Hematopoietic multipotent progenitor cell treated with erythropoietin and hydrocortisone succinate and interleukin-3 and kit ligand, for 8 days (in vitro differentiated cells): ENCODE measurements at regions not wholly inside any gene's neighbourhood (a gene's known extent, or its start where the extent isn't known, plus 50 kb on each side); places are given as distances from the start of the nearest gene placed in this dataset.

Source experiments
- DNase-seq: peaks from one replicate; pipeline ENCODE4 v3.0.0-alpha.2; 2015

DNA sequence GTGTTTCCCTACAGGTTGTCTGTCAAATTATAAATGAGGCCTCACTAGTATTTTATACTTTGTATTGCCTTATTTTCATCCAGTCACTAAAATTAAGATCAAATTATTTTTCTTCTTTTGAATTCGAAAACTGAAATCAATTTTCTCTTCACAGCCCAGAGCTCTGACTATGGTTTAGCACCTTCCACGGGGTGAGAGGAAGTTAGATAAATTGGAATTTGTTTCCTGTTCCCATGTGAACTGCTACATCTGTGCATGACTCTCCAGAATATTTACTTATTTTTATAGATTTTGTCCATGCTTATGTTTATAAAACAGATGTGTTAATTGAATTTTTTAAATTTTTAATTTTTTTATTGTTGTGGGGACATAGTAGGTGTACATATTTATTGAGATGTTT lies 656.5 kb downstream of the IRS1 start:
- DNase-seq: no peak

DNA sequence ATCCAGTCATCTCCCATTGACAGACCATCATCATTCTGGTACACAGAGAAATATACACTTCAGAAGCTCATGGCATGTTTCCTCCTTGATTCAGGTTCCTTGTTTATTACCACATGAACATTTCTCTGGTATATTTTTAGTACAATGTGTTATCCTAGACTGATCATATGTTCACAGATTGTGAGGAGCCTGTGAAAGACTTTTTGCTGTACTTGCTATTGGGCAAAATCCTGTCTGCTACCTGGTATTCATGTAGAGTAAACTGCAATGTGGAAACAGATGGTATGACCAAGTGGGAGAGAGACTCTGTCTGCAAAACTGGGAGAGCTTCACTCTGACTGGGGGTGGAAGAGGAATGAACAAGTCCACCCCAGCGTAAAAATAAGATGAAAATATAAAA lies 657.2 kb downstream of the IRS1 start:
- no peak for DNase-seq

DNA sequence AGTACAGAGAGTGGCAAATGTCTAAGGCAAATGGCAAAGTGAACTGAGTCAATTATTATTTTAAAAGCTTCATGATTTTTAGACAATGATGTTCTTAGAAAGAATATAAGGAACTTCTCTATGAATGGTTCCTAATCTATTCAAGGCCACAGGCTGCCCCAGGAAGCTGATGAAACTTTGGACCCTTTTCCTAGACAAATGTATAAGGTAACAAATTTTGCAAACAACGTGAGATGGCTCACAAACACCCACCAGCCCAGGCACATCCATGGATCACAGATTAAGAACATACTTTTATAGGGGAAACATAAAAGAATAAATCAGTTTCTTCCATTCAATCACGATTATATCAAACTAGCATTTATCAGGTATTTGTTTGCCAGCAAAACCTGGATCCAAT lies 659.0 kb downstream of the IRS1 start:
- DNase-seq: no peak

DNA sequence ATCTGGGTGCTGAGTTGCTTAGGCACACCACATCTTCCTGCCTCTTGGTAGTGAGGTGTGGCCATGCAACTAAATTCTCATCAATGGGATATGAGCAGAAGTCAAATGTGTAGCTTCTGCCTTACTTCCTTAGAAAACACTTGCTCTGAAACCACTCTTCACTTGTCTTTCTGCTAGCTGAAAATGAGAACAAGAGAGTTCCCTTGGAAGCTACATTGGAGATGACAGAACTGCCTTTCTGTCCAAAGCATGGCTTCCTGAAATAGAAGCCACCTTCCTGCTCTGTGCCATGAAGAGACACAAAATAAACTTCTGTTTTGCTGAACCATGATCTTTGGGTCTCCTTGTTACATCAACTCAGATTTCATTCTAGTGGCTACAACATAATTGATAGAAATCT lies 659.9 kb downstream of the IRS1 start:
- no peak for DNase-seq

DNA sequence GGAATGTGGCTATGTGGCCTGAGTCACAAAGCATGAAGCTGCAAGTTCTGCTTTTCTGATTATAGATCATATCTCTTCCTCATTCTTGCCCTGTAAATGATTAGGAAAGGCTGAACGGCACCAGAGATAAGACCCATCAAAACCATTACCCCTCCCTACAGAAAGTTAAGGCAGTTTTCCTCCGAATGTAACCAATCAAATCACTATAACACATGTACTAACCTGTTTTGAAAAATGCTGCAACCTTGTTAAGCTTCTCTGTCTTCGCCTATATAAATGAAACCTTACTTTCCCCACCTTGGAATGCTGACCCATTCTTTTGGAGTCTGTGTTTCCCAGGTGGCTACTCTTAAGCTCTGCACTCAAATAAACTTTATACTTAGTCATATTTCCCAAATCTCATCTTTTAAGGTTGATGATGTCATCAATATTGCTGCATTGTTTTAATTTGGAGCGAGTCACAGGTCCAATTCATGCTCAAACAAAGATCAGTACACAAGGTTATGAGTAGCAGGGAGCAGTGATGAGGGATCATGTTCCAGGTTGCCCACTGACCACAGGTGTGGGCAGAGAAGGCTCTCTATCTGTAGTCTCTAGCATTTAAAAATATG lies 662.3 kb downstream of the IRS1 start:
- peak; percentile 27 for DNase-seq

DNA sequence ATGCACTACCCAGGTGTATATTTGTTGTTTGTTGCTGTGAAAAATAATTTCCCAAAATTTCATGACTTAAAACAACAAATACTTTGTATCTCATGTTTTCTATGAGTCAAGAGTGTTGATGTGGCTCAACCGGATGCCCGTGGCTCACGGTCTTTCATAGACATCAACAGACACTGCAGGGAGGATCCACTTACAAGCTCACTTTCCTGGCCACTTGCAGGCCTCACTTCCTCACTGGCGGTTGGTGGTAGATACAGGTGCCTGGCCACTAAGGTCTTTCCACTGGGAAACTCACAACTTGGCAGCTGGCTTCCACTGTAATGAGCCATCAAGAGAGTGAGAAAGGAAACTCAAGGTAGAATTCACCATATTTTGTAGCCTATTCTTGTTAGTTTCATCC lies 662.9 kb downstream of the IRS1 start:
- peak; percentile 10 for DNase-seq

DNA sequence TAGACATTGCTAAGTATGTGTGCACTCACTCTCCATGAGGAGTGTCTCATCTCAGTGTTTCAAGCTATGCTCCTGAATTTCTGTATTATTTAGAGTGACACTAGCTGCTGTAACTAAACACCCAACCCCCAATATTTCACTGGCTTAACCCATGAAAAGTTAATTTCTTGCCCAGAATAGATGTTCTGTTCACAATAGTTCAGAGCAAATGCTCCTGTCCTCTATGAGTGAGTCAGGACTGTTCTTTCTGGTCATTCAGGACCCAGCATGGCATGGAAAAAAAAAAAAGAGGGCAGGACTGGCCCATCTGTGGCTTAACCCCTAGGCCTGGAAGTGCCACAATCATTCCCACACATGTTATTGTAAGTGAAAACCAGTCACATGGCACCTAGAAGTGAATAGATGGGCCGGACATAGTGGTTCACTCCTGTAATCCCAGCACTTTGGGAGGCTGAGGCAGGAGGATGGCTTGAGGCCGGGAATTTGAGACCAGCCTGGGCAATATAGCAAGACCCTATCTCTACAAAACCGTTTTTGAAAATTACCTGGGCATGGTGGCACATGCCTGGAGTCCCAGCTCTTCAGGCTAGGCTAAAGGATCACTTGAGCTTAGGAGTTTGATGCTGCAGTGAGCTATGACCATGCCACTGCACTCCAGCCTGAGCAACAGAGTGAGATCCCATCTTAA lies 663.6 kb downstream of the IRS1 start:
- no peak for DNase-seq

DNA sequence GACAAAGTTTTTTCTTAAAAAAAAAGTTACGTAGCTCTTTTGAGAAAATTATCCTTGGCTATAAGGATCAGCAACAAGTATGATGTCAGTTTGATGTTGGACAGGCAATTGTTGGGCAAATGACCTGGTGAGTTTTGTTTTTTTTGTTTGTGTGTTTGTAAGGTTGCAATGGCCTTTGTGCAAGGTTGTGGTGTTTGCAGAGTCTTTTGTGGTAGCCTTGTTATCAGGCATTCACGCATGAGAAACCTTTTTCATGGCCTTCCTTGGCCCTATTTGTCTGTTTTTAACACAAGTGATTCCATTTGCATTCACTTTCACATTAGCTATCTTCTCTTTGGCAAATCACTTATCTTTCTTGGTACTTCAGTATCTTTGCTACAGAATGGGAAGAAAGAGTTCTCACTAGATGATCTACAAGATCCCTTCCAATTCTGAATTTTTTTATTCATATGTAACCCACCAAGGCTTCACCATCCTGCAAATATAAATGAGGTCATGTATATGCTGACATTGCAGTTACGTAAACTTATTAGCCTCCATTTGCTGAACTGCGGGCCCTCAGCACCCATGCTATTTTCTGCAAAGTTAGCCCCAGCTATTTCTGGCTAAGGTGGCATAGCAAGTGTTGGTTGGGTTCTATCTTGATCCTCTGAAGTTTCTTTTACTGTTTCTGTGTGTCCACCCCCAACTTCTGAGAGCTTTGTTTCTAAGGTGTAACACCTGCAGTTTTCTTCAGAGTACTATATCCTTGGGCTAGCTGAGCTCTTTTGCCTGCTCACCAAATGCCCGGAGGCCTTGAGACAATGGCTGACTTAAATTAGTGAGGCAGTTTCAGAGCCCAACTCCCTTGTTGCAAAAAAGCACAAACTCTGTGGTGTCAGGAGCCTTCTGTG lies 667.1 kb downstream of the IRS1 start:
- DNase-seq: no peak

DNA sequence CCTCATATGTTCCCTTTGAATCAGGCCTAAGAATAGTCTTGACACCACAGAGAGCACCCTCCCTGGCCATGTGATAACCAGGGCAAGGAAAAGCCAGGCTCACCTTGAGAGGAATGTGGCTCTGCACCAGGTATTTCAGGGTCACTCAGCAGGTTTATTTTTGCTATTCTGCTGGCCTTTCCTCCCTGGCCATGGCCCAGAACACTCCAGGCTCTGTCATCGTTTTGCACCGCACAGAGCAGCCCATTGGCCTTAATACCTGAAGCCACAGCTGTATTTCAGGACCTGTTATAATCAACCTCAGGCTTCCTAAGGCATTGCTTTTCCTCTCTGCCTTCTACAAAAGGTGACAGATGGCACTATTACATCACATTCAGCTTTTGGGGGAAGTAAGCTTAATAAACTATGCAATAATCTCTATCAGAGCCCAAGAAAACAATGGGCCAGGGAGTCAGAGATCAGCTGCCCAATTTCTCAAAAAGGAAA lies 668.3 kb downstream of the IRS1 start:
- no peak for DNase-seq

DNA sequence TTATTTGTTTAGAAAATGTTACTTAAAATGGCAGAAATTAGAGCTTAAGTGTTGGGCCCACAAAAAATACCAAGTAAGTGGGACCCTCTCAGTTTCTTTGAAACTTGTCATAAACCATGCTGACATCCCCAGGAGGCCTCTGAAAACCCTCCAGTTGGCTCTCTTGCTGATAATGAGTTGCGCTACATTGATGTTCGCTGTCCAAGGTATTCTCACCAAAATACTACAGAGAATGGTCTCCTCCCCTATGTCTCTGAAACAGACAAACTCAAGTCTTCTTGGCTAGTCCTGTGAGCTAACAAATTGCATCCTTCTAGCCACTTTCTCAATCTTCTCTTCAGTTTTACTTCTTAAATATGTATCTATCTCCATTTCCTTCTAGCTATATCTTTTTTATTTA lies 669.4 kb downstream of the IRS1 start:
- DNase-seq: no peak

DNA sequence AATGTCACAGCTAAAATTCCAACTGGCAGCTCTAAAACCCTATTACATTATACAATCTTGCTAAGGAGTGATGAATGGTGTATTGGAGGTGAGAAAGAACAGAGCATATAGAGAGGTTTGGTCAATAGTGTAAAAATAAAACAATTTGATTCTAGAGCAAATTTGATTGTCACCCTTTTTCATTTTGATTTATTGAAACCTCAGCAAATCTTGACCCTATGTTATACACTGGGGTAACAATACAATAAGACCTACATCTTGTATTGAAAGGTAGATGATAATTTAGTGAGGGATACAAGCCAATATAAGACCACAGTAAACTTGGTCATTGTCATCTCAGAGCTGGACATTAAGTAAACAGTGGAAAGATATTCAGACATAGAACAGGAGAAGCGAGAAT lies 671.9 kb downstream of the IRS1 start:
- DNase-seq: no peak

DNA sequence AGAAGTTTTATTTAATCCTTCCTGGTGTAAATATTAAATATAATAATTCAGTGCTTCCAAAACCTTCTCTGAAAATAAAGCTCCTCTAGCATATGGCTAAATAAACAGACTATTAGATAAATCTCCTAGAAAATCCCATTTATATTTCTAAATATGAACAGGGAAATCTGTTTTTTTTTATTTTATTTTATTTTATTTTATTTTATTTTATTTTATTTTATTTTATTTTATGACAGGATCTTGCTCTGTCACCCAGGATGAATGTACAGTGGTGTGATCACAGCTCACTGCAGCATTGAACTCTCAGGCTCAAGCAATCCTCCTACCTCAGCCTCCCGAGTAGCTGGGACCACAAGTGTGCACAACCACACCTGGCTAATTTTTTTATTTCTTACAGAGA lies 673.5 kb downstream of the IRS1 start:
- no peak for DNase-seq

DNA sequence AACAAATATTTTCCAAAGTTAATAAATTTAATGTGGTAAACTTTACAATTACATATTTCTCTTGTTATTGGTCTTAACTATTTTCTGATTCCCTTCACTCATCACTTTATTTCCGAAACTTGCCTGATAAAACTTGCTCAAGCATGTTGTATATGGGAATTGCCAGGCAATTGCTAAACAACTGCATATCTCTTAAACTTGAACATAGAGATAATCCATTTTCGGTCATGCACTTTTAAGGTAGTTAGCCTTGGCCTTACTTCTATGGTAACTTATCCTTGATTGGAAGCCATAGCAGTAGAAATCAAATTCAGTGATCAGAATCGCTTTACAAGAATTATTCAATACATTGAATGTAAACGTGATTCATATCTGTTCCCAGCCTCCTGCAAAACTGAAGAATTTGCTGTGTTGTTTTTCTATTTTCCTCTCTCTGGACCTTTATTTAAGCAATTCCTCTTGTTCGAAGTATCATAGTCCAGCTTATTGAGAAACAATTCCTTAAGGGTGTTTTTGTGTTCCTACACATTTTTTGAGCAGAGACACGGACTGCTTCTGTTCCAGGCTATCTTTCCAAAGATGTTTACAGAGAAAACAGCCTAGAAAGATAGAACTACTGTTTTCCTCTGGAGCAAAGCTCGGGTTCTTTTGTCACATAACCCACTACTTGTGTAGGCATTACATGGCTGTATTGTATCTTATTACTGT lies 674.3 kb downstream of the IRS1 start:
- DNase-seq: no peak

DNA sequence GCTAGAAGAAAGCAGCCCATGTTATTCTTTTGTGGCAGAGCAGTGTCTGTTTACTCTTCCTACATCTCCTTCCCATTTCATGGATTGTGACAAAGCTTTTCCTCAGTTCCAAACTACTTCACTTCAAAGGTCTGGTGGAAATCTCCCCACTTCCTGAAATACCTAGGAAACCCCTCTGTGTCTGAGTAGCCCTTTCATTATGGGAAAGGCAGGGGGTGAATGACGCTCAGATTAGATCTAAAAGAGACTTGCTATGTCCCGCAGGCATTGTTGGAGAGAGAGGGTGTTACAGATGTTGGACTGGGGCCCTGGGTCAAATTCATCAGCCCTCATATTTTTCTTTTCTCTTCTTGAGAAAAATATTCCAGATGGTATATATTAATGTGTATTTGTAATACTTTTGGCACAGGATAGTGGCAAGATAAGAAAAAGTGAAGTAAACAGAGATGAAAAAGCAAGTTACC lies 675.0 kb downstream of the IRS1 start:
- DNase-seq: no peak

DNA sequence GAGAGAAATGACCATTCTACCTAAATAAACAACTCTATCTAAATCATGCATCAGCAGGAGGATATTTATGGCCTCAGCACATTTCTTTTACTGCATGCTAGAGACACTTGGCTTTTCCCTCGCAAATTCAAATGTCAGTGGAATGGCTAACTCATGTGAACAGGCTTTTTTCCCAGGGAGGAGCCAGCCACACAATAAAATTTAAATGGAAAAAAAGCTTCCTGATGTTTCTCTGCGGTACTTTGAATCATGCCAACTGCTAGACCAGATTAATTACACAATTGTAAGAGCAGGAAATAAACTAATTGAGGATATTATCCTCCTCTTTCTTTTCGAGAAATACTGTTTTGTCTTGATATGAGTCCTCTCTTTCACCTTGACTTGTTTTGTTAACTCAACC lies 676.3 kb downstream of the IRS1 start:
- DNase-seq: no peak

DNA sequence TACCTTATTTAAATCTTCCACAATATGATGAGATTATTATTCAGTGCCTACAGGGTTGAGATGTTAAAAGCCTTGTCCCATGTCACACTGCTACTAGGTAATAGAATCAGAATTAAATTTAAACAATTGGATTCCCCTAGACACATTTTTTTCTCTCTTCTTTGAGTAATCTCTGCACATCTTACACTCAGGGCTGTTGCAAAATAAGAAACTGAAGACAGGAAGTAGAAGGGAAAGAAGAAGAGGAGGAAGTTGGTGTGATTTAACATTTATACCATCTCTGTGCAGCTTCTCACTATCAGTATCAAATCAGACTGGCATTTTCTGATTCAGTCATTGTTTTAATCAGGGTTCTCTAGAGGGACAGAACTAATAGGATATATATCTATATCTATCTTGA lies 677.6 kb downstream of the IRS1 start:
- no peak for DNase-seq

DNA sequence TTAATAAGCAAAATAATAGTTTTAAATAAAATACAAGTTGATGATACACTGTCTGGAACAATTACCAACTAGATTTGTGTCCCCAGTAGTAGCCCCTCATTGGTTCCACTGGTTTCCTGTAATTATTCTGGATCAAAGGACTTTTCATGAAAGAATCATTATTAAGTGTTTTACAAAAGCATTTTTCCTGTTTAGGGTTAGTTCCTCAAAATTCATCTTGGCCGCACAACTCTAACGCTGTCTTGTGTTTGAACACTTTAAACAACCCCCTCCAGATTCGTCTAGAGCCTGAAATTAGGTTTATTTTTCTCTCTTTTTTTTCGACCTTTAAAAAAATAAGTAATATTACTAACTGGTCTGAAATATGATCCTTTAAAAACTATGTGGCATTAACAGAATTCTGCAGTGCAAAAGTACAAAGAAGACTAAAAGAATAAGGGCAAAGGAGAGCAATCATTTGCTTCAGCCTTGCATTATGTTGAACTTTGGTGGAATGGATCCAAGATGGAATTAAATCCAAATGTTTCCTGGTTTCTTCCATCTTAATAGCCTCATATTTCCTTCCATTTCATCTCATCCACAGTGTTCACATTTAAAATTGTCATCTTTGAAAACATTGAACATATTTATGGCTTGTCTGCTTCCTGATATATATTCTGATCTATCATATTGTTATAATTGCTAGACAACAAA lies 678.4 kb downstream of the IRS1 start:
- DNase-seq: no peak

DNA sequence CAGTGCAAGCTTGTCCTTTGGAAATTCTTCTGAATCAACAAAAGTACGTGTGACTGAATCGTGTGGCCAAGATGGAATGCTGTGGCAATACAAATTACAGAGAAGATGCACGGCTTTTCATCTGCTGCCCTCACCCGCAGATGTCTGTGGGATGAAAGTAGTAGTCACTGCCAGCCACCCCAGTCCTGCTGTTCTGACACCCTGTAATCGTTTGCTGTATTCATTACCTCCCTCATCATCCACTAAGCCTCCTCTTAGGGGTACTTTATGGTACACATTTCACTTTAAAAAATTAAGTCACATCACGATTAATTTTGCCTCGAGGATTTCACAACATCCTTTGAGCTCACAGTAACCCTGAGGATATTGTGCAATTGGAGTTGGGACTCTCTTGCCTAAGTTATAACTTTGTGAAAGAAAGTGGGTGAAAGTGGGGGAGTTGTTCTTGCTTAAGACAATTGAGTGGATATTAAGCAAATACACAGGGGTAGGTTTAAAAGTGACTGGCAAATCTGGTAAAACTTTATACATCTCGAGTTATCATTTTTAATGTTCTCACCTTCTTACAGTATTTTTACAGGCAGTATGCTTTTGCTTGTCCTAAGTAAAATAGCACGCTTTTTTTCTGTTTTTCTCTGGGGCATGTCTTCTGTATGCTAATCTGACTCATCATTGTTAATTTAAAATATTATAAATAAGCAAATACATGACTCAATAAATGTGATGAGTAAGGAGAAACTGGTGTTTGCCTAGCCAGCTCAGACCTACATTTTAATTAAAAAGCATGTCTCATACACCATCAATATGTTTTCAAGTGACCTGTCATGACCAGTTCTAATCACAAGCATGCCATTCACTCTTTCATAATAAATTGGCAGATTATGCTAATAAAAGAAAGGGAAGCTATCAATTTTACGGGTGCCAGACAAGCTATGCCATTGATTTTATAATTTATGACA lies 680.9 kb downstream of the IRS1 start:
- peak; percentile 30 for DNase-seq

DNA sequence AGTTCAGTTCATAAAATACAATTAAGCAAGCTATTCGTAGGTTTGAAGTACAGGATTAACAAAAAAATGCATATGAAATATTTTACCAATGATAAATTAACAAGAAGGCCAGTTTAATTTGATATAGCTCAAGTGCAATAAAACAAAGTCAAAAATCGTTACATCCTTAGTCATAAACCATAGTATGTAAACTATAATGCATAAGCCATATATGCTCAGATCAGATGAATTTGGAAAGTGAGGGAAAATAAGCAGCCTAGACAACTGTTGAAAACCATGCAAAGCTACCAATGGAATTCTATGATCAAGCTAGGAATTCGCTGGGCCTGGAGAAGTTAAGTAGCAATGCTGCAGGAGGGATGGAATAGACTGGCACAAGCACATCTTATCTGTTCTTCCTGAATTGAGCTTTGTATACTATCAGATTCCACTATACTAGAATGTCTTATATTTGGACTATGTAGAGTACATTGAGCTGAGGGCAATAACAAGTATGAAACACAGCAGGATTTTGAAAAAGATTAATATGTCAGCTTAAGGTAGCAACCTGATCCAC lies 682.0 kb downstream of the IRS1 start:
- DNase-seq: no peak

DNA sequence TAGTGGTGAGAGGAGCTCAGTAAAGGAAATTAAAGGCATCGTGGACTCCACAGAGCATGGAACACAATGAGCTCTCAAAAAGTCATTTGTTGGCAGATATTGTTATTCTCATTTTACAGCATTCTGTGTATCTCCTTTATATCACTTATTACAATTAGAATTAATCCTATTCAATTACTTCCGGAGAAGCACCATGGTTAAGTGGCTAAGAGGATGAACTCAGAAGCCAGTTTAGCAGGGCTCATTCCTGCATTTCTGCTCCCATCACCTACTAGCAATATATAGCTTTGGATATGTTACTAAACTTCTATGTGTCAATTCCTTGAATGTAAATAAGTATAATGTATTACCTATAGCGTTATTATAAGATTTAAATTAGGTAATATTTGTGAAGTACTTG lies 683.3 kb downstream of the IRS1 start:
- DNase-seq: no peak

DNA sequence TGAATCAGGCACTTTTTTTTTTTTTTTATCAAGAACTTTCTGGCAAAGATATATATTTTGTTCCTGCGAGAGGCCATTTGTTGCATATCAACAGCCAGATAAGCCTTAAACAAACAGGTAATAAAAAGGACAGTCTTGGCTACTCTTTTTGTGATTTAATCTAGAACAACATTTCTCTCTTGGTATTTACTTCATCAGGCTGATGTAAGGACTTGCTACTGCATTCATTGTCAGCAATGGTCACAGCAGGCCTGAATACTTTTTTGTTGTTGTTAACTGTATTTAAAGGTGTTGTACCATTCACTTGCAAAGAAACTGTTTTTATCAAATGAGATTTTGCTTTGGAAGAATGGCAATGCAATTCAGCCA lies 683.8 kb downstream of the IRS1 start:
- DNase-seq: no peak
